GM19238 (cell line): ENCODE measurements at regions not wholly inside any gene's neighbourhood (a gene's known extent, or its start where the extent isn't known, plus 50 kb on each side); places are given as distances from the start of the nearest gene placed in this dataset.
"Not testable (repeated sequence)": the region's sequence is repeated elsewhere in the genome, so short reads cannot be mapped to it uniquely, and the experiment has no call there.

Source experiments
- DNase-seq: peaks from one replicate; pipeline ENCODE4 v3.0.0; 2011; ENCODE audit warnings: low spot score; ENCODE audit not compliant: insufficient read length

GRCh38 chr5:101067429-101067828 is 164.3 kb upstream of the ST8SIA4 start:
- no peak for DNase-seq

- DNase-seq, result no peak
These were observed 159.8 kb upstream of the ST8SIA4 start for GRCh38 chr5:101062902-101063301.

- DNase-seq, result no peak
These were observed 144.1 kb upstream of the ST8SIA4 start for GRCh38 chr5:101047181-101047580.

- DNase-seq, result no peak
These were observed 142.6 kb upstream of the ST8SIA4 start for GRCh38 chr5:101045689-101046088.

GRCh38 chr5:101040002-101040401 is 136.9 kb upstream of the ST8SIA4 start:
- DNase-seq, result not testable (repeated sequence)

GRCh38 chr5:101036778-101037177 is 133.7 kb upstream of the ST8SIA4 start:
- DNase-seq, result no peak

- DNase-seq, result no peak
These were observed 132.3 kb upstream of the ST8SIA4 start for GRCh38 chr5:101035425-101035824.

GRCh38 chr5:101024299-101024698 is 121.2 kb upstream of the ST8SIA4 start:
- DNase-seq, result no peak

GRCh38 chr5:101018299-101018698 is 115.2 kb upstream of the ST8SIA4 start:
- DNase-seq, result no peak

- no peak for DNase-seq
These were observed 109.8 kb upstream of the ST8SIA4 start for GRCh38 chr5:101012880-101013279.

GRCh38 chr5:101009758-101010519 is 106.9 kb upstream of the ST8SIA4 start:
- DNase-seq, result no peak

GRCh38 chr5:100992354-100992753 is 89.3 kb upstream of the ST8SIA4 start:
- no peak for DNase-seq

- DNase-seq, result not testable (repeated sequence)
These were observed 80.5 kb upstream of the ST8SIA4 start for GRCh38 chr5:100983601-100984000.

GRCh38 chr5:100974082-100974481 is 71.0 kb upstream of the ST8SIA4 start:
- no peak for DNase-seq

GRCh38 chr5:100970646-100971255 is 67.7 kb upstream of the ST8SIA4 start:
- no peak for DNase-seq

- no peak for DNase-seq
These were observed 62.2 kb upstream of the ST8SIA4 start for GRCh38 chr5:100965291-100965690.
